Vagina (tissue), 2 donors: ENCODE measurements at regions not wholly inside any gene's neighbourhood (a gene's known extent, or its start where the extent isn't known, plus 50 kb on each side); places are given as distances from the start of the nearest gene placed in this dataset.

Experiments
- CTCF ChIP-seq, 3 experiments: fragments of 450-650 bp in 2 of 3; fragments of 200-600 bp in 1 of 3; sonication (generic) in 1 of 3; IDR thresholded peaks; one replicate each; pipeline ENCODE4 v1.5.1; 2017 to 2019; ENCODE audit warnings: antibody characterized with exemption in 3 of 3, mild to moderate bottlenecking in 2 of 3, moderate library complexity in 2 of 3
- POLR2A ChIP-seq, 2 donors: fragments of 450-650 bp; IDR thresholded peaks; one replicate each; pipeline ENCODE4 v1.6.1; 2017; ENCODE audit warnings: antibody characterized with exemption in 2 of 2, mild to moderate bottlenecking in 2 of 2, moderate library complexity in 2 of 2
- POLR2AphosphoS5 ChIP-seq, 2 donors: sonication (generic); formaldehyde crosslinking; IDR thresholded peaks; one replicate each; pipeline ENCODE4 v1.9.0; 2017; ENCODE audit warnings: antibody characterized with exemption in 2 of 2, mild to moderate bottlenecking in 2 of 2, low read depth in 1 of 2; ENCODE audit not compliant: insufficient read depth in 1 of 2

- no peak for TF ChIP-seq CTCF (IDR thresholded peaks at IDR 0.05)
- no peak for TF ChIP-seq POLR2A (IDR thresholded peaks at IDR 0.05)
- no peak for TF ChIP-seq POLR2AphosphoS5 (IDR thresholded peaks at IDR 0.05; ENCODE audit: insufficient read depth in 1 of 2, low read depth in 1 of 2)
Observed at GRCh38 chr20:62578294-62578897, 63.9 kb upstream of the SLCO4A1 start.
